ENCODE measurements at regions not wholly inside any gene's neighbourhood (a gene's known extent, or its start where the extent isn't known, plus 50 kb on each side); places are given as distances from the start of the nearest gene placed in this dataset.

DNA sequence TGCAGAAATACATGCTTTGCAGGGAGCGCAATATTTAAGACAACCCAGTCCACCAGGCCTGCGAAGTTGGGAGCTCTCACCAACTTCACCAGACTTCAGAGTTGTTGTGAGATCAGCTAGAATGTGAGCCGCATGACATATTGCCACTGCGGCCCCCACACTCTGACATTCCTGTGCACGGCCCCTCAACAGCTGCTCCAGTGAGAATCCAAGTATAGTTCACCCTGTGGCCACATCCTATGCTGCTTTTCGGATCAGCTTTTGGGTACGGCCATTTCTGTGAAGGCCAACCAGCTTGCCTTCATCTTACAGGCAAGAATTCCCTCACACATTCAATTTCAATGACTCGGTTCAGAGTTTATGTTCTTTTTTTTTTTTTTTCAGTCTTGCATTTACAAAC lies 177.8 kb downstream of the SOX11 start:
- no peak overlapping the region for H3K4me3 ChIP-seq
- intact Hi-C loops (cut with micrococcal nuclease; ENCODE audit: unreplicated experiment): no loop called here
- no peak overlapping the region for H3K27ac ChIP-seq
- H3K79me2 ChIP-seq (ENCODE audit: low read depth): no peaks in the 10 kb centered on the region
- H3K9me3 ChIP-seq (ENCODE audit: insufficient read depth, low read depth): no peaks in the 10 kb centered on the region
- no peak for TF ChIP-seq EZH2 (IDR thresholded peaks at IDR 0.05; ENCODE audit: low read depth)
- TF ChIP-seq, protein P1, sequence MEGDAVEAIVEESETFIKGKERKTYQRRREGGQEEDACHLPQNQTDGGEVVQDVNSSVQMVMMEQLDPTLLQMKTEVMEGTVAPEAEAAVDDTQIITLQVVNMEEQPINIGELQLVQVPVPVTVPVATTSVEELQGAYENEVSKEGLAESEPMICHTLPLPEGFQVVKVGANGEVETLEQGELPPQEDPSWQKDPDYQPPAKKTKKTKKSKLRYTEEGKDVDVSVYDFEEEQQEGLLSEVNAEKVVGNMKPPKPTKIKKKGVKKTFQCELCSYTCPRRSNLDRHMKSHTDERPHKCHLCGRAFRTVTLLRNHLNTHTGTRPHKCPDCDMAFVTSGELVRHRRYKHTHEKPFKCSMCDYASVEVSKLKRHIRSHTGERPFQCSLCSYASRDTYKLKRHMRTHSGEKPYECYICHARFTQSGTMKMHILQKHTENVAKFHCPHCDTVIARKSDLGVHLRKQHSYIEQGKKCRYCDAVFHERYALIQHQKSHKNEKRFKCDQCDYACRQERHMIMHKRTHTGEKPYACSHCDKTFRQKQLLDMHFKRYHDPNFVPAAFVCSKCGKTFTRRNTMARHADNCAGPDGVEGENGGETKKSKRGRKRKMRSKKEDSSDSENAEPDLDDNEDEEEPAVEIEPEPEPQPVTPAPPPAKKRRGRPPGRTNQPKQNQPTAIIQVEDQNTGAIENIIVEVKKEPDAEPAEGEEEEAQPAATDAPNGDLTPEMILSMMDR (conservative IDR thresholded peaks at IDR 0.05): no peak
- no peaks in the 10 kb centered on the region for H3F3A ChIP-seq (ENCODE audit: insufficient read depth, low read depth)
- no peaks in the 10 kb centered on the region for H3K4me1 ChIP-seq (replicated peaks; ENCODE audit: insufficient read depth)
- ChIA-PET CTCF (no interaction called here), POLR2A (ENCODE audit: unreplicated experiment) (no interaction called here)
- H3K27me3 ChIP-seq (ENCODE audit: insufficient read depth, low read depth): peaks cover 34% of the 10 kb centered on the region
- no TSS peak for BruUV-seq (replicated peaks)
- no peaks in the 10 kb centered on the region for H4K20me1 ChIP-seq (ENCODE audit: insufficient read depth)
- no peak overlapping the region for H3K4me2 ChIP-seq
- H3K9me2 ChIP-seq (ENCODE audit: insufficient read depth): no peaks in the 10 kb centered on the region
- no peak overlapping the region for H2AFZ ChIP-seq
- DNase-seq: no peak
- H3K36me3 ChIP-seq (ENCODE audit: low read depth): no peaks in the 10 kb centered on the region

DNA sequence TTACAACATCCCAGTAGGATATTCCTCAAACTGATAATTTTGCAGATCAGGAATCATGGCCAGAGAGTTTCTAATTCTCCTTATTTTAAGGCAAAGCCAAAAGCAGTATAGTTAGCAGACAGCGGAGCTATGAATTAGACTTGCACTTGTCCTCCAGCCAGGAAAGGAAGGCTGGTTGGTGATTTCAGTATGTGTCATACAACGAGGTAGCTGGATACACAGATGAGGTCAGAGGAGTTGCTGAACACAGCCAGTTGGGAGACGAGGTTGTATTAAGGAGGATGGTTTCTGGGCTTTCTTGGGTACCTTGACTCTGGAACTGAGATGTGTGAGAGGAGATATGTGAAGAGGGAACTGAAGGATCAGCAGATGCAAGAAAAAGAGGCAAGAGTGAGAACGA lies 185.2 kb downstream of the SOX11 start:
- H3K4me2 ChIP-seq: no peak overlapping the region
- H4K20me1 ChIP-seq (ENCODE audit: insufficient read depth): no peaks in the 10 kb centered on the region
- H3K9me2 ChIP-seq (ENCODE audit: insufficient read depth): no peaks in the 10 kb centered on the region
- no peak for DNase-seq
- H3K4me1 ChIP-seq (replicated peaks; ENCODE audit: insufficient read depth): no peaks in the 10 kb centered on the region
- no peaks in the 10 kb centered on the region for H3F3A ChIP-seq (ENCODE audit: insufficient read depth, low read depth)
- no peaks in the 10 kb centered on the region for H3K36me3 ChIP-seq (ENCODE audit: low read depth)
- no TSS peak for BruUV-seq (replicated peaks)
- ChIA-PET POLR2A (ENCODE audit: unreplicated experiment) (no interaction called here), CTCF (no interaction called here)
- H3K27me3 ChIP-seq (ENCODE audit: insufficient read depth, low read depth): no peaks in the 10 kb centered on the region
- no peak overlapping the region for H3K4me3 ChIP-seq
- H3K79me2 ChIP-seq (ENCODE audit: low read depth): no peaks in the 10 kb centered on the region
- intact Hi-C loops (cut with micrococcal nuclease; ENCODE audit: unreplicated experiment): no loop called here
- H3K9me3 ChIP-seq (ENCODE audit: insufficient read depth, low read depth): no peaks in the 10 kb centered on the region
- no peak for TF ChIP-seq EZH2 (IDR thresholded peaks at IDR 0.05; ENCODE audit: low read depth)
- TF ChIP-seq, protein P1 (conservative IDR thresholded peaks at IDR 0.05): no peak
- H2AFZ ChIP-seq: no peak overlapping the region
- no peak overlapping the region for H3K27ac ChIP-seq

DNA sequence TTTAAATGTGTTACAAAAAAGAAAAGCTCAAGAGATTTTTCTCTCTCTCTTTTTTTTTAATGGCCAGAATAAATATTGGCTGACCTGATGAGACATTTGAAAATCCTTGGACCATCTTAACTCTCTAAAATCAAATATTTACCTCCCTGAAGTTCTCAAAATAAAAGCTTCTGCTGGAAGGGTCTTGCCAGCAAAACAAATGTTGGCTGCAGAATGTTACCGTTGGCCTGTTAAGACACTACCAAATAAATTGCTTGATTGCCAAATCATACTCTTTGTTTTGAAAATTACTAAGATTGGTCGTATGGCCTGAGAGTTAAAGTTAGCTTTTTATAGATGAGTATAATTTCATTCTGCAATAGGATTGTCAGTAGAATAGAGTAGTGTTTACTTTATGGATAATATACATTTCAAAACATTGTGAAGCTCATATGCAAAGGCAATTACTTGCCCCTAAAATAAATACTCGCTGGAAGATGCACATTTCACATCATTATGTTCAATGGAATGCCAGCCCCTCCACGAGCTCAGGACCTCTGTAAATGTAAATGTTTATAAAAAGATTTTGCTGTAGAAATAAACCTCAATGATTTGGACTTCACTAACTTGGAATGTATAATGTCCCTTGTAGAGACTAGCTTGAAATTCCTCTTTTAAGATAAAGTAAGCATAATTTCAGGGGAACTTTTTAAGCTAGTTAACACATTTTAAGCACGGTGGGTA lies 193.4 kb downstream of the SOX11 start:
- DNase-seq: no peak
- Histone ChIP-seq H3K4me3 (no peak overlapping the region), H3K27me3 (ENCODE audit: insufficient read depth, low read depth) (no peaks in the 10 kb centered on the region), H3K9me2 (ENCODE audit: insufficient read depth) (no peaks in the 10 kb centered on the region), H3K36me3 (ENCODE audit: low read depth) (no peaks in the 10 kb centered on the region), H3K27ac (no peak overlapping the region), H3K9me3 (ENCODE audit: insufficient read depth, low read depth) (no peaks in the 10 kb centered on the region), H3F3A (ENCODE audit: insufficient read depth, low read depth) (no peaks in the 10 kb centered on the region), H3K4me1 (replicated peaks; ENCODE audit: insufficient read depth) (no peaks in the 10 kb centered on the region), H4K20me1 (ENCODE audit: insufficient read depth) (peaks cover 5% of the 10 kb centered on the region; the same call in 1 of the 2 replicates), H3K4me2 (no peak overlapping the region), H2AFZ (no peak overlapping the region), H3K79me2 (ENCODE audit: low read depth) (no peaks in the 10 kb centered on the region)
- TF ChIP-seq EZH2 (IDR thresholded peaks at IDR 0.05; ENCODE audit: low read depth): no peak
- TF ChIP-seq, protein P1 (conservative IDR thresholded peaks at IDR 0.05): no peak
- POLR2A ChIA-PET (ENCODE audit: unreplicated experiment): no interaction called here
- CTCF ChIA-PET: no interaction called here
- BruUV-seq (replicated peaks): no TSS peak
- intact Hi-C loops (cut with micrococcal nuclease; ENCODE audit: unreplicated experiment): no loop called here

All from PC-9 (cell line).